H1 (cell line): ENCODE measurements at regions not wholly inside any gene's neighbourhood (a gene's known extent, or its start where the extent isn't known, plus 50 kb on each side); places are given as distances from the start of the nearest gene placed in this dataset.

Source experiments
- CTCF ChIA-PET: fragments of 300-600 bp; sonication (Branson Sonifier 250); formaldehyde crosslinking; loops from one replicate; lab custom pipeline; 2021; ENCODE audit not compliant: partially characterized antibody; lab: Charles Lee
- POLR2A ChIA-PET: fragments of 300-600 bp; sonication (Branson Sonifier 250); formaldehyde crosslinking; loops from one replicate; lab custom pipeline; 2021; ENCODE audit warnings: inconsistent platforms; ENCODE audit not compliant: partially characterized antibody; lab: Charles Lee
- DNase-seq, 2 experiments: peaks; one replicate each; pipeline versions ENCODE4 v3.0.0 to v3.0.0-alpha.2; 2010 to 2022; ENCODE audit warnings: low spot score in 2 of 2, low read depth in 1 of 2, mixed read lengths in 1 of 2
- FAIRE-seq: peaks from 2 replicates; lab custom pipeline; 2011; peaks lifted over from hg19 to GRCh38; lab: Jason Lieb, UNC
- H2AFZ ChIP-seq: 2 replicates; pipeline ENCODE4 v1.8.1; 2012; ENCODE audit warnings: low read length, inconsistent platforms
- H2AK5ac ChIP-seq: 2 replicates; pipeline ENCODE4 v1.6.1; 2013; ENCODE audit warnings: low read depth, low read length
- H2BK120ac ChIP-seq: replicated peaks from 2 replicates; pipeline ENCODE3; 2013; ENCODE audit warnings: low read depth, low read length, inconsistent platforms
- H2BK12ac ChIP-seq: 2 replicates; pipeline ENCODE4 v1.6.1; 2013; ENCODE audit warnings: low read depth, low read length
- H2BK15ac ChIP-seq: 2 replicates; pipeline ENCODE4 v1.6.1; 2013; ENCODE audit warnings: low read length
- H2BK20ac ChIP-seq: 2 replicates; pipeline ENCODE4 v1.6.1; 2013; ENCODE audit warnings: low read length
- H2BK5ac ChIP-seq: 2 replicates; pipeline ENCODE4 v1.6.1; 2013; ENCODE audit warnings: low read depth, low read length
- H3K14ac ChIP-seq: 2 replicates; pipeline ENCODE4 v1.6.1; 2013; ENCODE audit warnings: inconsistent platforms; ENCODE audit not compliant: insufficient read length
- H3K18ac ChIP-seq: 2 replicates; pipeline ENCODE4 v1.6.1; 2013; ENCODE audit warnings: low read length; ENCODE audit errors: extremely low read depth
- H3K23ac ChIP-seq: 2 replicates; pipeline ENCODE4 v1.6.1; 2013; ENCODE audit warnings: inconsistent platforms; ENCODE audit not compliant: insufficient read length
- H3K23me2 ChIP-seq: 2 replicates; pipeline ENCODE4 v1.6.1; 2013; ENCODE audit warnings: low read depth, low read length
- H3K27ac ChIP-seq: 2 replicates; pipeline ENCODE4 v1.6.1; 2011; ENCODE audit warnings: low read depth, low read length, inconsistent platforms
- H3K27me3 ChIP-seq, 4 experiments: replicated peaks in 1 of 4; 1 replicate in 1 of 4; 2 replicates in 3 of 4; pipeline versions ENCODE4 v1.6.1 to v1.8.1; 2011 to 2013; ENCODE audit warnings: low read length in 3 of 4, mild to moderate bottlenecking in 3 of 4, inconsistent platforms in 2 of 4, mixed read lengths in 2 of 4, moderate library complexity in 1 of 4; ENCODE audit not compliant: control insufficient read depth in 3 of 4, insufficient read depth in 3 of 4; ENCODE audit errors: extremely low read depth in 1 of 4
- H3K36me3 ChIP-seq, 4 experiments: 2 replicates each; pipeline versions ENCODE4 v1.6.1 to v1.8.1; 2011 to 2013; ENCODE audit warnings: mild to moderate bottlenecking in 4 of 4, low read length in 3 of 4, moderate library complexity in 2 of 4, control low read depth in 1 of 4, inconsistent platforms in 1 of 4; ENCODE audit not compliant: insufficient read depth in 4 of 4, control insufficient read depth in 2 of 4
- H3K4ac ChIP-seq: replicated peaks from 2 replicates; pipeline ENCODE3; 2013; ENCODE audit warnings: low read length, low read depth, mixed read lengths, inconsistent platforms; ENCODE audit not compliant: insufficient read length
- H3K4me1 ChIP-seq, 4 experiments: replicated peaks in 1 of 4; 1 replicate in 1 of 4; 2 replicates in 3 of 4; pipeline versions ENCODE4 v1.6.1 to v1.8.1; 2011 to 2013; ENCODE audit warnings: low read length in 3 of 4, inconsistent platforms in 2 of 4, mixed read lengths in 1 of 4; ENCODE audit not compliant: insufficient read depth in 4 of 4, control insufficient read depth in 3 of 4
- H3K4me2 ChIP-seq, 2 experiments: 2 replicates each; pipeline versions ENCODE4 v1.6.1 to v1.8.1; 2011 to 2013; ENCODE audit warnings: low read depth in 2 of 2, low read length in 2 of 2, control low read depth in 1 of 2, inconsistent platforms in 1 of 2, mild to moderate bottlenecking in 1 of 2; ENCODE audit not compliant: insufficient read depth in 1 of 2
- H3K4me3 ChIP-seq, 4 experiments: fragments of 200-600, 300-600 bp in 1 of 4; sonication (generic), shearing (Covaris generic), sonication (Bioruptor Twin) in 1 of 4; 2 replicates each; pipeline versions ENCODE4 v1.5.1 to v1.8.1; 2011 to 2016; ENCODE audit warnings: low read length in 4 of 4, low read depth in 3 of 4, control low read depth in 2 of 4, inconsistent platforms in 2 of 4, mild to moderate bottlenecking in 2 of 4, mixed read lengths in 1 of 4, moderate library complexity in 1 of 4; ENCODE audit not compliant: insufficient read depth in 2 of 4; ENCODE audit errors: extremely low read depth in 1 of 4
- H3K56ac ChIP-seq: replicated peaks from 2 replicates; pipeline ENCODE3; 2013; ENCODE audit warnings: low read depth, mild to moderate bottlenecking, mixed read lengths, low read length, inconsistent platforms; ENCODE audit not compliant: insufficient read length
- H3K79me1 ChIP-seq: 2 replicates; pipeline ENCODE4 v1.6.1; 2013; ENCODE audit warnings: low read depth, low read length, control low read depth
- H3K79me2 ChIP-seq, 2 experiments: 2 replicates each; pipeline versions ENCODE4 v1.6.1 to v1.8.1; 2012 to 2013; ENCODE audit warnings: low read length in 2 of 2, mild to moderate bottlenecking in 2 of 2, inconsistent platforms in 1 of 2; ENCODE audit not compliant: insufficient read depth in 2 of 2, control insufficient read depth in 1 of 2
- H3K9ac ChIP-seq, 4 experiments: replicated peaks in 1 of 4; 1 replicate in 1 of 4; 2 replicates in 3 of 4; pipeline versions ENCODE4 v1.6.1 to v1.8.1; 2011 to 2013; ENCODE audit warnings: low read depth in 3 of 4, low read length in 3 of 4, control low read depth in 2 of 4, mild to moderate bottlenecking in 2 of 4, moderate library complexity in 2 of 4, inconsistent platforms in 1 of 4; ENCODE audit errors: extremely low read depth in 1 of 4
- H3K9me3 ChIP-seq, 2 experiments: 2 replicates each; pipeline versions ENCODE4 v1.6.1 to v1.8.1; 2012 to 2013; ENCODE audit warnings: mild to moderate bottlenecking in 2 of 2, moderate library complexity in 2 of 2, control low read depth in 1 of 2, inconsistent platforms in 1 of 2, low read depth in 1 of 2, low read length in 1 of 2, mixed read lengths in 1 of 2; ENCODE audit not compliant: insufficient read depth in 2 of 2
- H4K20me1 ChIP-seq, 2 experiments: replicated peaks in 1 of 2; 2 replicates each; pipeline versions ENCODE3 to v1.8.1; 2011 to 2013; ENCODE audit warnings: inconsistent platforms in 2 of 2, low read length in 2 of 2, mild to moderate bottlenecking in 1 of 2; ENCODE audit not compliant: insufficient read depth in 2 of 2, control insufficient read depth in 1 of 2
- H4K5ac ChIP-seq: 2 replicates; pipeline ENCODE4 v1.6.1; 2013; ENCODE audit warnings: low read length, low read depth, mixed read lengths, inconsistent platforms; ENCODE audit not compliant: insufficient read length
- H4K8ac ChIP-seq: 2 replicates; pipeline ENCODE4 v1.8.0; 2013; ENCODE audit warnings: mild to moderate bottlenecking, moderate library complexity, low read length, inconsistent platforms; ENCODE audit not compliant: insufficient read depth; ENCODE audit errors: extremely low read depth
- H4K91ac ChIP-seq: replicated peaks from 2 replicates; pipeline ENCODE3; 2013; ENCODE audit warnings: low read length, mixed read lengths, inconsistent platforms; ENCODE audit not compliant: insufficient read length
- BCL11A ChIP-seq, 2 experiments: IDR thresholded peaks; one replicate each; pipeline ENCODE4 v1.6.1; 2011; ENCODE audit warnings: low read depth in 2 of 2, low read length in 2 of 2, mild to moderate bottlenecking in 2 of 2
- RAD21 ChIP-seq, 2 experiments: IDR thresholded peaks in 1 of 2; conservative IDR thresholded peaks in 1 of 2; 2 replicates each; pipeline ENCODE4 v1.6.1; 2011; ENCODE audit warnings: low read depth in 2 of 2, low read length in 2 of 2, improper control_type of control experiment in 1 of 2, inconsistent platforms in 1 of 2, mild to moderate bottlenecking in 1 of 2, moderate library complexity in 1 of 2
- RFX5 ChIP-seq: IDR thresholded peaks from 2 replicates; pipeline ENCODE4 v1.6.1; 2011; ENCODE audit warnings: low read depth, low read length, improper control_type of control experiment, borderline replicate concordance
- WGBS, 2 experiments: shearing (Covaris generic) in 1 of 2; methylation state at CpG; one replicate each; pipeline versions ENCODE4 v1.1.6 to v1.1.7; 2013 to 2015; ENCODE audit warnings: low lambda C conversion rate in 2 of 2, mixed read lengths in 2 of 2, inconsistent platforms in 1 of 2, low coverage in 1 of 2, missing lambda C conversion rate in 1 of 2; ENCODE audit not compliant: insufficient replicate concordance in 2 of 2, insufficient coverage in 1 of 2, insufficient read length in 1 of 2; ENCODE audit errors: extremely low coverage in 1 of 2, missing lambda C conversion rate in 1 of 2; 5-methylcytosine and 5-hydroxymethylcytosine counted together
- TF ChIP-seq, protein P1 (sequence below), 3 experiments: IDR thresholded peaks; 1 replicate in 2 of 3; 2 replicates in 1 of 3; pipeline versions ENCODE4 v1.5.1 to v1.6.1; 2011; ENCODE audit warnings: low read length in 3 of 3, mild to moderate bottlenecking in 3 of 3, inconsistent platforms in 2 of 3, low read depth in 1 of 3, moderate library complexity in 1 of 3; ENCODE audit not compliant: insufficient read depth in 1 of 3; ENCODE audit errors: control extremely low read depth in 1 of 3

DNA sequence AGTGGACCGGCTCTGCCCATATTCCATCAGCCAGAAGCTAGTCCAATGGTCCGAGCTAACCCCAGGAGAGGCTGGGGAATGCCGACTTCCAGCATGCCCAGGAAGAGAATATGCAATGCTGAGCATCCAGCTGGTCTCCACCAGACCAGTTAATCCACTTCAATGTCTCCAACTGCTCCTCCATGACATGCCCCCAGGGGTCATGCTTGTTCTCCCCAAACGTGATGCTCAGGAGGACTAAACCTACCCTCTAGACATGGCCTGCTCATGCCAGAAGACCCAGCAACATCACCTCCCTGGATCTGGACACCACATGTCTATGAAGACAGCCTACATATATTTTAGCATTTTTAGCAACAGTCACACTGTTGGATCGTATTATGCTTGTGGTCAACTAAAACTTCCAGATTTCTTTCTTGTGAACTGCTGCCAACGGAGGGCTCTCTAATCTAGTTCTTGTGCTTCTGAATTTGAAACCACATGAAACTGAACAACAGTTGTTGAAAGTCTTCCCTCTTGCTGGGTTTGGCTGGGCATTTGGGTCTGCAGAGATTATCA lies 245.1 kb downstream of the SOX9 start:
- H3K4me3 ChIP-seq: no peak overlapping the region
- DNase-seq: no peak
- TF ChIP-seq BCL11A (IDR thresholded peaks at IDR 0.05; ENCODE audit: low read depth in 2 of 2, low read length in 2 of 2) (no peak), RAD21 (IDR thresholded peaks at IDR 0.05 in 1 of 2, conservative IDR thresholded peaks at IDR 0.05 in 1 of 2; ENCODE audit: low read depth in 2 of 2, low read length in 2 of 2) (peak; percentile 14 to 34; a peak in 3 of 4 replicates), RFX5 (no peak)
- TF ChIP-seq, protein P1, sequence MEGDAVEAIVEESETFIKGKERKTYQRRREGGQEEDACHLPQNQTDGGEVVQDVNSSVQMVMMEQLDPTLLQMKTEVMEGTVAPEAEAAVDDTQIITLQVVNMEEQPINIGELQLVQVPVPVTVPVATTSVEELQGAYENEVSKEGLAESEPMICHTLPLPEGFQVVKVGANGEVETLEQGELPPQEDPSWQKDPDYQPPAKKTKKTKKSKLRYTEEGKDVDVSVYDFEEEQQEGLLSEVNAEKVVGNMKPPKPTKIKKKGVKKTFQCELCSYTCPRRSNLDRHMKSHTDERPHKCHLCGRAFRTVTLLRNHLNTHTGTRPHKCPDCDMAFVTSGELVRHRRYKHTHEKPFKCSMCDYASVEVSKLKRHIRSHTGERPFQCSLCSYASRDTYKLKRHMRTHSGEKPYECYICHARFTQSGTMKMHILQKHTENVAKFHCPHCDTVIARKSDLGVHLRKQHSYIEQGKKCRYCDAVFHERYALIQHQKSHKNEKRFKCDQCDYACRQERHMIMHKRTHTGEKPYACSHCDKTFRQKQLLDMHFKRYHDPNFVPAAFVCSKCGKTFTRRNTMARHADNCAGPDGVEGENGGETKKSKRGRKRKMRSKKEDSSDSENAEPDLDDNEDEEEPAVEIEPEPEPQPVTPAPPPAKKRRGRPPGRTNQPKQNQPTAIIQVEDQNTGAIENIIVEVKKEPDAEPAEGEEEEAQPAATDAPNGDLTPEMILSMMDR (IDR thresholded peaks at IDR 0.05; ENCODE audit: control extremely low read depth in 1 of 3, insufficient read depth in 1 of 3, low read depth in 1 of 3, low read length in 3 of 3): peak in 1 of 3 experiments; percentile 7; a peak in 1 of 4 replicates

More for the DNA sequence above, 245.1 kb downstream of the SOX9 start:
- Histone ChIP-seq H2BK12ac (no peak overlapping the region), H4K91ac (no peak overlapping the region), H2AK5ac (no peak overlapping the region), H3K23ac (no peak overlapping the region), H3K9me3 (no peaks in the 10 kb centered on the region), H3K4me2 (no peak overlapping the region), H3K14ac (no peak overlapping the region), H3K9ac (no peak overlapping the region), H3K4ac (no peak overlapping the region), H2BK20ac (no peak overlapping the region), H3K79me1 (no peaks in the 10 kb centered on the region; the same call in 1 of the 2 replicates), H3K79me2 (no peaks in the 10 kb centered on the region), H4K5ac (no peak overlapping the region), H4K20me1 (no peaks in the 10 kb centered on the region), H2BK5ac (no peak overlapping the region), H3K4me1 (no peaks in the 10 kb centered on the region), H4K8ac (no peak overlapping the region), H3K27me3 (no peaks in the 10 kb centered on the region), H3K36me3 (no peaks in the 10 kb centered on the region), H3K23me2 (no peaks in the 10 kb centered on the region), H3K56ac (no peak overlapping the region), H2BK15ac (no peak overlapping the region), H2BK120ac (no peak overlapping the region), H2AFZ (no peak overlapping the region), H3K27ac (no peak overlapping the region), H3K18ac (no peak overlapping the region)
- 92% methylated on average over 6 of the region's 6 CpGs; no CpG with 5 or more reads in 1 of the 2 experiments for WGBS, 2 experiments
- POLR2A ChIA-PET: no interaction called here
- no peak for FAIRE-seq
- CTCF ChIA-PET: interaction anchor here (1.0 to 1.3 kb wide), 2 partner anchors 28 to 259 kb away, joined by 3 read pairs; no protein-coding TSS in a partner anchor
